ENCODE measurements at regions not wholly inside any gene's neighbourhood (a gene's known extent, or its start where the extent isn't known, plus 50 kb on each side); places are given as distances from the start of the nearest gene placed in this dataset.

- TF ChIP-seq CTCF (IDR thresholded peaks at IDR 0.05; ENCODE audit: insufficient read depth, low read length, poor library complexity, severe bottlenecking): no peak
- no peak for TF ChIP-seq EZH2phosphoT487 (conservative IDR thresholded peaks at IDR 0.05; ENCODE audit: low read length)
Measured at GRCh38 chr20:60658681-60659080, 593.4 kb upstream of the CDH4 start.
